ENCODE measurements at regions not wholly inside any gene's neighbourhood (a gene's known extent, or its start where the extent isn't known, plus 50 kb on each side); places are given as distances from the start of the nearest gene placed in this dataset.

DNA sequence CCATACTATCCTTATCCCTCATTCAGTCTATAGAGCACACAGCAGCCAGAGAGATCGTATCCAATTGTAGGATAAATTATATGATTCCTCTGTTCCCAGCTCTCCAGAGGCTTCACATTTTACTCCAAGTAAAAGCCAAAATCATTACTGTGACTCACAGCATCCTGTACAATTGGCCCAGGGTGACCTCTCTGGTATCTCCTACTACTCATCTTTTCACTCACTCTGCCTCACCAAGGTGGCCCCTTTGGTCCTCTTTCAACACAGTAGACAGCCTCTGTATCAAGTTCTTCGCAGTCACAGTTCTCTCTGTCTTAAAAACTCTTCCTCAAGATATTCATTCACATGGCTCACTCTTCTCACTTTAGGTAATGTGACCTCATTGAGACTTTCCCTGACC is 72.6 kb upstream of the LSM8 start:
- no peak overlapping the region for H3K9ac ChIP-seq (ENCODE audit: insufficient read depth in 1 of 2, low read length in 2 of 2)
- H3K4me3 ChIP-seq = no peak overlapping the region
- no peak overlapping the region for H3K27ac ChIP-seq (ENCODE audit: low read depth in 1 of 2, low read length in 1 of 2)
- no peaks in the 10 kb centered on the region for H3K36me3 ChIP-seq (ENCODE audit: control insufficient read depth in 4 of 4, insufficient read depth in 4 of 4, low read length in 4 of 4)
- peaks cover 0 to 5% (median 0%) of the 10 kb centered on the region in 4 donors for H3K9me3 ChIP-seq (ENCODE audit: control insufficient read depth in 4 of 4, insufficient read depth in 3 of 4, low read length in 3 of 4)
- ATAC-seq (ENCODE audit: insufficient read depth, low FRiP score) (no peak), DNase-seq (no peak)
- H3K27me3 ChIP-seq (ENCODE audit: control insufficient read depth in 3 of 3, insufficient read depth in 3 of 3, low read length in 2 of 3) = no peaks in the 10 kb centered on the region
- H3K4me1 ChIP-seq (ENCODE audit: control insufficient read depth in 5 of 5, insufficient read depth in 5 of 5, low read length in 5 of 5) = no peaks in the 10 kb centered on the region
- TF ChIP-seq, protein P1, sequence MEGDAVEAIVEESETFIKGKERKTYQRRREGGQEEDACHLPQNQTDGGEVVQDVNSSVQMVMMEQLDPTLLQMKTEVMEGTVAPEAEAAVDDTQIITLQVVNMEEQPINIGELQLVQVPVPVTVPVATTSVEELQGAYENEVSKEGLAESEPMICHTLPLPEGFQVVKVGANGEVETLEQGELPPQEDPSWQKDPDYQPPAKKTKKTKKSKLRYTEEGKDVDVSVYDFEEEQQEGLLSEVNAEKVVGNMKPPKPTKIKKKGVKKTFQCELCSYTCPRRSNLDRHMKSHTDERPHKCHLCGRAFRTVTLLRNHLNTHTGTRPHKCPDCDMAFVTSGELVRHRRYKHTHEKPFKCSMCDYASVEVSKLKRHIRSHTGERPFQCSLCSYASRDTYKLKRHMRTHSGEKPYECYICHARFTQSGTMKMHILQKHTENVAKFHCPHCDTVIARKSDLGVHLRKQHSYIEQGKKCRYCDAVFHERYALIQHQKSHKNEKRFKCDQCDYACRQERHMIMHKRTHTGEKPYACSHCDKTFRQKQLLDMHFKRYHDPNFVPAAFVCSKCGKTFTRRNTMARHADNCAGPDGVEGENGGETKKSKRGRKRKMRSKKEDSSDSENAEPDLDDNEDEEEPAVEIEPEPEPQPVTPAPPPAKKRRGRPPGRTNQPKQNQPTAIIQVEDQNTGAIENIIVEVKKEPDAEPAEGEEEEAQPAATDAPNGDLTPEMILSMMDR (IDR thresholded peaks at IDR 0.05; ENCODE audit: control extremely low read depth, extremely low read depth) = no peak
- WGBS, 2 donors = 82 to 90% methylated on average over 2 of the region's 2 CpGs

DNA sequence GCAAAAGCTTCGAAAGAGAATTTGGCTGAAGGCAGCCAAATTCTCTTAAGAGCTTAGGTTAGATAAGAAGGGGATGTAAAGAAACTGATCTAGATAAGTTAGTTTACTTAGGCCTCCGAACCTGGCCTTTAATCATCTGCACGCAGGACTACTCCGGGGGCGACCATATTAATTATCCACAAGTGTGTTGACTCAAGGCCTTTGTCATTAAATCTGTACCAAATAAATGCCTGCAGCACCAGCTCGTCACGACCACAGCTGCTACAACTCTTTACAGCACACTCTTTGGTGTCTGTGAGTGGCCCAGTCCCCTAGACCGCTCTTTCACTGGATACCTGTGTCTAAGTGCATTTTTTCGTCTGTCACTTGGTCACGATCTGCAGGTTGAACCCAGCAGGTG is 69.8 kb upstream of the LSM8 start:
- ATAC-seq (ENCODE audit: insufficient read depth, low FRiP score) (no peak), DNase-seq (no peak)
- H3K4me3 ChIP-seq = no peak overlapping the region
- peaks cover 0 to 5% (median 2%) of the 10 kb centered on the region in 4 donors for H3K9me3 ChIP-seq (ENCODE audit: control insufficient read depth in 4 of 4, insufficient read depth in 3 of 4, low read length in 3 of 4)
- no peaks in the 10 kb centered on the region for H3K27me3 ChIP-seq (ENCODE audit: control insufficient read depth in 3 of 3, insufficient read depth in 3 of 3, low read length in 2 of 3)
- TF ChIP-seq, protein P1 (IDR thresholded peaks at IDR 0.05; ENCODE audit: control extremely low read depth, extremely low read depth) = no peak
- 83 to 89% methylated on average over 10 of the region's 10 CpGs for WGBS, 2 donors
- H3K27ac ChIP-seq (ENCODE audit: low read depth in 1 of 2, low read length in 1 of 2) = no peak overlapping the region
- no peaks in the 10 kb centered on the region for H3K36me3 ChIP-seq (ENCODE audit: control insufficient read depth in 4 of 4, insufficient read depth in 4 of 4, low read length in 4 of 4)
- H3K9ac ChIP-seq (ENCODE audit: insufficient read depth in 1 of 2, low read length in 2 of 2) = no peak overlapping the region
- H3K4me1 ChIP-seq (ENCODE audit: control insufficient read depth in 5 of 5, insufficient read depth in 5 of 5, low read length in 5 of 5) = no peaks in the 10 kb centered on the region

DNA sequence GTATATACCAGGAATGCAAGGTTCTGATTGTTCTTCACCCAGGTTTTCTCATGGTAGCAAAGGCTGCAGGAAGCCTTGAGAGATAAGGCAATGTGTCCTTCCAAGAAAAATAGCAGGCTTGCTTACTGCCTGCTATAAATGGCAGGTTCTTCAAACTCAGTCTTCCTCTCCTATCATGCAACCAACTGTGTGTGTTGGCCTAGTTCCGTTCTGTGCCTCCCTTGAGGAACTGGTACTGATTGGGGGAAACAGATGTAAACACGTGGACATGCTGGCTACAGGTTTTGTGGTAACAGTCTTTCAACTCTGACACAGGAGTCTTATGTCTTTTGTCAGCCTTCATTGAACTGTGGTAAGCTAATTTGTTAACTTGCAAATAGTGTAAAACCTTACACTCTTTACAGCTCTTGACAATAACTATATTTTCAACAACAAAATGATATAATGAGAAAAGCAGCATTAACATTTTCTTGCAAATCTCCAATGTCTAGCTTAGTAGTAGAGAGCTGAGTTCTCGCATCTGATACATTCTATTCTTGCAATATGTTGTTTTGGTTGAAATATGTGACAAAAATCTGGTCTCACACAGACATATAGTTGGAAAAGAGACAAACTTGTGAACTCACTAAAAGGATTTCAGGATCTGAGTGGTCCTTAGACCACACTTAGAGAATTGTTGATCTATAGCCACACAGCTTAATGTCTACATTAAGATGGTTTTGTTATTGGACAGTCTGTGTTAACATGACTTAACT is 54.7 kb upstream of the LSM8 start:
- Histone ChIP-seq H3K4me3 (no peak overlapping the region), H3K9me3 (ENCODE audit: control insufficient read depth in 4 of 4, insufficient read depth in 3 of 4, low read length in 3 of 4) (no peaks in the 10 kb centered on the region), H3K9ac (ENCODE audit: insufficient read depth in 1 of 2, low read length in 2 of 2) (no peak overlapping the region), H3K27ac (ENCODE audit: low read depth in 1 of 2, low read length in 1 of 2) (no peak overlapping the region), H3K36me3 (ENCODE audit: control insufficient read depth in 4 of 4, insufficient read depth in 4 of 4, low read length in 4 of 4) (no peaks in the 10 kb centered on the region), H3K4me1 (ENCODE audit: control insufficient read depth in 5 of 5, insufficient read depth in 5 of 5, low read length in 5 of 5) (no peaks in the 10 kb centered on the region), H3K27me3 (ENCODE audit: control insufficient read depth in 3 of 3, insufficient read depth in 3 of 3, low read length in 2 of 3) (no peaks in the 10 kb centered on the region)
- WGBS, 2 donors = 42 to 55% methylated on average over 3 of the region's 3 CpGs
- DNase-seq = peak in 2 of 3 donors; percentile 59 to 72
- no peak for ATAC-seq (ENCODE audit: insufficient read depth, low FRiP score)
- TF ChIP-seq, protein P1 (IDR thresholded peaks at IDR 0.05; ENCODE audit: control extremely low read depth, extremely low read depth) = no peak

DNA sequence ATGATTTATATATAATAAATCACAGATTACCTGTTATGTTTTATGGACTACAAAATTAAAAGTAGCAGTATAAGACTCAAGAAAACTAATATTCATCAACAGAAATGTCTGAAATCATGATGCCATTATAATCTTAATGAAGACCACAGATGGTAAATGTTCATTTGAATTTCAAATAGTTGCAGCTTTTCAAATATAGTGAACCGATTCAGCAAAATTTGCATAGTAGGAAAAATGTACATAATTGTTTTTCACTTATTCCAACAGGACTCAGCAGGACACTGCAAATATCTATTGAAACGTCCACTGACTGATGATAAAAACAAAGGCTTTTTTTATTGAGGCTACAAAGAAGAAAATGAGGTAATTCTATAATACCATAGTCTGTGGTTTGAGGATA is 51.2 kb upstream of the LSM8 start:
- Histone ChIP-seq H3K9me3 (ENCODE audit: control insufficient read depth in 4 of 4, insufficient read depth in 3 of 4, low read length in 3 of 4) (peaks cover 0 to 2% (median 0%) of the 10 kb centered on the region in 4 donors), H3K27ac (ENCODE audit: low read depth in 1 of 2, low read length in 1 of 2) (no peak overlapping the region), H3K9ac (ENCODE audit: insufficient read depth in 1 of 2, low read length in 2 of 2) (no peak overlapping the region), H3K4me3 (no peak overlapping the region), H3K27me3 (ENCODE audit: control insufficient read depth in 3 of 3, insufficient read depth in 3 of 3, low read length in 2 of 3) (no peaks in the 10 kb centered on the region), H3K36me3 (ENCODE audit: control insufficient read depth in 4 of 4, insufficient read depth in 4 of 4, low read length in 4 of 4) (no peaks in the 10 kb centered on the region), H3K4me1 (ENCODE audit: control insufficient read depth in 5 of 5, insufficient read depth in 5 of 5, low read length in 5 of 5) (no peaks in the 10 kb centered on the region)
- DNase-seq (no peak), ATAC-seq (ENCODE audit: insufficient read depth, low FRiP score) (no peak)
- TF ChIP-seq, protein P1 (IDR thresholded peaks at IDR 0.05; ENCODE audit: control extremely low read depth, extremely low read depth) = no peak
- 69 to 84% methylated on average over 2 of the region's 2 CpGs for WGBS, 2 donors

Measured in lung (tissue), 11 donors.